Ramos (cell line): ENCODE measurements at regions not wholly inside any gene's neighbourhood (a gene's known extent, or its start where the extent isn't known, plus 50 kb on each side); places are given as distances from the start of the nearest gene placed in this dataset.
"Not testable (repeated sequence)": the region's sequence is repeated elsewhere in the genome, so short reads cannot be mapped to it uniquely, and the experiment has no call there.

ENCODE experiments used
- in situ Hi-C: fragments of 300-500 bp; cut with MboI; formaldehyde crosslinking; loops from one replicate; pipeline ENCODE4 v1.14.3; 2022; ENCODE audit warnings: low sequenced_read_pairs; ENCODE audit not compliant: unreplicated experiment

- in situ Hi-C loops, result no loop called here
These were observed 281.1 kb upstream of the CXADR start for GRCh38 chr21:17231771-17232170.

DNA sequence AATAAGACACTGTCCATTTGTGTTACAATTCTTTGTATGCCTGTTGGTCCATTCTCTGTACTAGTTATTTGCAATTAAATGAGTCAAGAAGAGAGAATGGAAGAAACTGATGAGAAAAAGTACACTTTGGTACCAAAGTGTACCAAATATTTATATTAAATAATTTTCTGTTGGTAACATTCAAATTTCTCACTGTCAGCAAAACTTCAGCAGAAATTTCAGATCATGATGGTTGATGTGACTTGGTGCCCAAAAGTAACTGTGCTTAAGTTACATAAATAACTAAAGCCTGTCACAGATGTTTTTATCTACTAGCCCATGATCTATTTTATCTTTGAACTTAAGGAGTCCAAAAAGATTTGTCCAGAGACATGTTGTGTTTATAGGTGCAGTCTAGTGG, 274.4 kb upstream of the CXADR start:
- in situ Hi-C loops, result no loop called here

DNA sequence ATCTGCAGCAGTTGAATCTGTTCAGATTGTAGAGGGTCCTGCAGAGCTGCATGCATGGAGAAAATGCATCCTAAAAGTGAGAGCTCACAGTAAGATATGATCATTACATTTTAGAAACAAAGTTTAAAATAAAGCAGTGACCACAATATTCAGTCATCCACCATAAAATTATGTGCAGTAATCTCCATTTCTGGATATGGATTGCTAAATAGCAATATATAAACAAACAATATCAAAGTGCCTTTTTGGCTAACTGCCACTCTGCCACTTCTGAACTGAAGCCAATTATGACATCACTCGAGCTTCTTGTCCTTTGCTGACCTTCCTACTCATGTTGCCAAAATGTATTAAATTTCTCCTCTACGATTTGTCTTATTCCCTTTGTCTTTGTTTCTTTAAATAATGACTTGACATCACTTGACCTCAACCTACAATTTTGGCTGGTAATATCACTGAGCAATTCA, 262.0 kb upstream of the CXADR start:
- in situ Hi-C loops, result no loop called here

- in situ Hi-C loops, result no loop called here
These were observed 255.1 kb upstream of the CXADR start for GRCh38 chr21:17257784-17258183.

DNA sequence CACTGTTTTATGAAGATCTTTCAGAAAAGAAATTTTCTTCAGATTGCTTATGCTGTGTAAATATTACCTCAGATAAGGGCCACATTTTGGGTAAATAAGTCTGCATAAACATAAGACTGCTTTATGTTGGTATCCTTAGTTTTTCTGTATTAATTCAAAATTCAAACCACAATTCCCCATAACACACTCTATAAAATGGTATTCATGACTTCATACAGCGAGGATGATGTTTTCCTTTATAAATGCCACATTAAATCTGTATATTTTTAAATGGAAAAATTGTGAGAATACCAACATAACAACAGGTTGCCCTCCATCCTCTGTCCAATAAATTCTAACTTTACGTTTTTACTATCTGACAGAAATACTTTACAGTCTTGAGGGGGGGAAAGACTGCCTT, 248.7 kb upstream of the CXADR start:
- in situ Hi-C loops, result no loop called here

DNA sequence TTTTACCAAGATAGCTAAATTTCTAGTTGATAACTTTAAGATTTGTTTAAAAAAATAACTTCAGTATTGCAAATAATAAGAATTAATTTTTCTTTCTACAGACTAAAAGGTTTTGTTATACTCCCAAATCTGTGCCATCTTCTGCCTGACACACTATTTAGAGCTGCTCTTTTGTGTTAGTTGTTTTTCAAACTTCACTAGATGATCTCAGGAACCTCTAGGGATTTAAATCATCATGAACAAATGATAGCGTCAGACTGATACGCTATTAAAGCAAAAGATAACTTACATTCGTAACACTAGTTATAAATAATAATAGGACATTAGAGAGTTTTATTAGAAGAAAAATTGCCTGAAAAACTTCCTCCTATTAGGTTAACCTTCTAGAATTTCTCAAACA, 243.1 kb upstream of the CXADR start:
- in situ Hi-C loops, result no loop called here

DNA sequence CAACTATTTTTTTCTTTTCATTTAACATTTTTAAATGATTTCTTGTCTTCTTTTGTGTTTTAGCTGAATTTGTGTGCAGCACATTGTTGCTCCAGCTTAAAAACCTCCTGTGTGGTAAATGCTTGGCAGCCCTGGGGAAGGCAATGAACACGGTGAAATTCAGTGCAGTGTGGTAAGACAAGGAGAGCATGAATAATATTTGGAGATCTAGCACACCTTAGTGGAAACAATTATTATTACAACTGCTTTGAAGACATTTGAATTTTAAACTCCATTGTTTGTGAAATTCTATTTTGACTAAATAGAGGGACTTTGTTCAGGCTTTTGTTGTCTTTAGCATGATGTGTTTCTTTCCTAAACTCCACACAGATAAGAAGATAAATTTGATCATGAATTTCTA, 242.6 kb upstream of the CXADR start:
- in situ Hi-C loops, result no loop called here

DNA sequence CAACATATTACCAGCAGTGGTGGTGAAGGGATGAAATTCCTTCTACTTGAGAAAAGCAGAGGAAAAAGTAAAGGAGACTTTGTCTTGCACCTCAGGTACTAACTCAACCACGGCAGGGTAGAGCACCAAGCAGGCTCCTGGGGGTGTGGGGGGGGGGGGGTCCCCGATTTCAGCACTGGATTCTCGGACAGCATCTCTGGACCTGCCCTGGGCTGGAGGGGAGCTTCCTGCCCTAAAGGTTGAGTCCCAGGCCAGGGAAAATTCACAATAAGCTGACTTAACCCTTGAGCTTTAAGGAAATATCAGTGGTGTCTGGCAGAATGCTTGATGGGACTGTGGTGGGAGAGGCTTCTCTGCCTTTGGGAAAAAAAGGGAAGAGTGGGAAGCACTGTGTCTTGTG, 233.2 kb upstream of the CXADR start:
- in situ Hi-C loops, result no loop called here

DNA sequence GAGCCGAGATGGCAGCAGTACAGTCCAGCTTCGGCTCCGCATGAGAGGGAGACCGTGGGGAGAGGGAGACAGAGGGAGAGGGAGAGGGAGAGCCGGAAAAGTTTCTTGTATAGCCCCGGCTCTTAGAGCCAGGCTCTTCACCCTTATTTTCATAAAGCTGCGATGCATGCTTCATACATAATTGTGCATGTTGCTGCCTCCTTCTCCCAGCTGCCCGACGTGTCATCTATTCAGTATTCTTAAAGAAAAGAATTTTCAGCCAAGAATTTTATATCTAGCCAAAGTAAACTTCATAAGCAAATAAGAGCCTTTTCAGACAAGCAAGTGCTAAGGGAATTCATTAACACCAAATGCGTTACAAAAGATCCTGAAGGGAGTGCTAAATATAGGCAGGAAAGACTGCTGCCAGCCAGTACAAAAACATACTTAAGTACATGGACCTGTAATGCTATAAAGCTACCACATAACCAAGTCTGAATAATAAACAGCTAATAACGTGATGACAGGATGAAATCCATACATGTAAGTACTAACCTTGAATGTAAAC, 219.8 kb upstream of the CXADR start:
- in situ Hi-C loops, result not testable (repeated sequence)

DNA sequence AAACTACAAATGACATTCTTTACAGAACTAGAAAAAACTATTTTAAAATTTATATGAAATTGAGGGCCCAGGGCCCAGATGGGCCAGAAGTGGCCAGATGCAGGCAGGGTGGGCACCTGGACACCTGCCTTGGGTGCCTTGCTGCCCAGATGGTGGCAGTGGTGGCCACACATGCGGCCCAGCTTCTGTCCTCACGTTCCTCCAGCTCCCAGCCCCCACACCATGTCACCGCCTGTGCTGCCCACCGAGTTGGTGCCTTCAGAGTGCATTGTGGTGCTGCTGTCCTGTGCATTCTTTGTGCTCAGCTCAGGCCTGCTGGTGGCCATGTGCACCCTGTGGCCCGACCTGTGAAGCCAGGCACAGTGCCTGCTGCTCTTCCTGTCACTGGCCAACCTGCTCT, 216.8 kb upstream of the CXADR start:
- in situ Hi-C loops, result no loop called here

DNA sequence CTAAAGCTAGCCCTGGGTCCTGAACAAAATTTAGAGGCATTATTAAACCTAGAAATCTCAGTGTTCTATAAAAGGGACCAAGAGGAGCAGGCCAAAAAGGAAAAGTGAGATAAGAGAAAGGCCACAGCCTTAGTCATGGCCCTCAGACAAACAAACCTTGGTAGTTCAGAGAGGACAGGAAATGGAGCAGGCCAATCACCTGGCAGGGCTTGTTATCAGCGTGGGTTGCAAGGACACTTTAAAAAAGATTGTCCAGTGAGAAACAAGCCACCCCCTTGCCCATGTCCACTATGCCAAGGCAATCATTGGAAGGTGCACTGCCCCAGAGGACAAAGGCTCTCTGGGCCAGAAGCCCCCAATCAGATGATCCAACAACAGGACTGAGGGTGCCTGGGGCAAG, 213.3 kb upstream of the CXADR start:
- in situ Hi-C loops, result not testable (repeated sequence)

DNA sequence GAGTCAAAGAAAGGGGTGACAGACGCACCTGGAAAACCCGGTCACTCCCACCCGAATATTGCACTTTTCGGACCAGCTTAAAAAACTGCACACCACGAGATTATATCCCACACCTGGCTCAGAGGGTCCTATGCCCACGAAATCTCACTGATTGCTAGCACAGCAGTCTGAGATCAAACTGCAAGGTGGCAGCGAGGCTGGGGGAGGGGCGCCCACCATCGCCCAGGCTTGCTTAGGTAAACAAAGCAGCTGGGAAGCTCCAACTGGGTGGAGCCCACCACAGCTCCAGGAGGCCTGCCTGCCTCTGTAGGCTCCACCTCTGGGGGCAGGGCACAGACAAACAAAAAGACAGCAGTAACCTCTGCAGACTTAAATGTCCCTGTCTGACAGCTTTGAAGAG, 185.1 kb upstream of the CXADR start:
- in situ Hi-C loops, result not testable (repeated sequence)

- in situ Hi-C loops, result no loop called here
These were observed 178.4 kb upstream of the CXADR start for GRCh38 chr21:17334484-17334883.

GRCh38 chr21:17340081-17340480, 172.8 kb upstream of the CXADR start:
- in situ Hi-C loops, result no loop called here

- in situ Hi-C loops, result no loop called here
These were observed 169.8 kb upstream of the CXADR start for GRCh38 chr21:17343055-17343454.

DNA sequence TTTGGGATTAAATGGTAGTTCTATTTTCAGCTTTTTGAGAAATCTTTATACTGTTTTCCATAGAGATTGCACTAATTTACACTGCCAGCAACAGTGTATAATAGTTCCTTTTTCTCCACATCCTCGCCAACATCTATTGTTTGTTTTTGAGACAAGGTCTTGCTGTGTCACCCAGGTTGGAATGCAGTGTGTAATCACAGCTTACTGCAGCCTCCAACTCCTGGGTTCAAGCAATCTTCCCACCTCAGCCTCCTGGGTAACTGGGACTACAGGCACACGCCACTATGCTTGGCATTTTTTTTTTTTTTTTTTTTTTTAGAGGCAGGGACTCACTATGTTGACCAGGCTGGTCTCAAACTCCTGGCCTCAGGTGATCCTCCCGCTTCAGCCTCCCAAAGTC, 164.5 kb upstream of the CXADR start:
- in situ Hi-C loops, result no loop called here

GRCh38 chr21:17348849-17349248, 164.0 kb upstream of the CXADR start:
- in situ Hi-C loops, result no loop called here

DNA sequence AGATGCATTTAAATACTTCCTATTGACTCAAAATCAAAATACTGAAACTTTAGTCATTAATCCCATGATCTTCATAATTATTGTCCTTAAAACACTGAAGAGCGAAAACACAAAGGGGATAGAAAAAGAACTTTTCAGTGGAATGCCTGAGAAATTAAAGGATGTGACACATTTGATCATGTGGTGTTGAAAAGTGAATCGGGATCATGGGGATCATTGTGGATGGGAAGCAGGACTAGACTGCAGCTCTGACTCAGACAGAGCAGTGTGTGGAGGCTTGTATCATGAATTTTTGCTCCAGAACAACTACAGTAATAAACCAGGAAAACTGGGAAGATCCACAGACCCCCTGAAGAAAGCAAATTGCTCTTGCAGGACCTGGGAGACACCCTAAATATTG, 161.1 kb upstream of the CXADR start:
- in situ Hi-C loops, result no loop called here

DNA sequence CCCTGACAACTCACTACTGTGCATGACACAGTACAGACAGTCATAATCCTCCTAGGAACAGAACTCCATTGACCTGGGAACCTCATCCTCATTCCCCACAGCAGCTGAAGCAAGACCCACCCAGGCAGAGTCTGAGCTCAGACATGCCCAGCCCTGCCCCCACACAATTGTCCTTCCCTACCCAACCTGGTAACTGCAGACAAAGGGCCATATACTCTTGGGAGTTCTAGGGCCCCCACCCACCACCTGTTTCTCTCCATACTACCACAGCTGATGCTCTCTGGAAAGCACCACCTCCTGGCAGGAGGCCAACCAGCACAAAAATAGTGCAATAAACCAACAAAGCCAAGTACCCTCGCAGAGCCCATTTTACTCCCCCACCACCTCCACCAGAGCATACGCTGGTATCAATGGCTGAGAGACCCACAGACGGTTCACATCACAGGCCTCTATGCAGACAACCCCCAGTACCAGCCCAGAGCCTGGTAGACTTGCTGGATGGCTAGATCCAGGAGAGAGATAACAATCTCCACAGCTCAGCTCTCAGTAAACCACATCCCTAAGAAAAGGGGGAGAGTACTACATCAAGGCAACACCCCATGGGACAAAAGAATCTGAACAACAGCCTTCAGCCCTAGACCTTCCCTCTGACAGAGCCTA, 159.7 kb upstream of the CXADR start:
- in situ Hi-C loops, result no loop called here

DNA sequence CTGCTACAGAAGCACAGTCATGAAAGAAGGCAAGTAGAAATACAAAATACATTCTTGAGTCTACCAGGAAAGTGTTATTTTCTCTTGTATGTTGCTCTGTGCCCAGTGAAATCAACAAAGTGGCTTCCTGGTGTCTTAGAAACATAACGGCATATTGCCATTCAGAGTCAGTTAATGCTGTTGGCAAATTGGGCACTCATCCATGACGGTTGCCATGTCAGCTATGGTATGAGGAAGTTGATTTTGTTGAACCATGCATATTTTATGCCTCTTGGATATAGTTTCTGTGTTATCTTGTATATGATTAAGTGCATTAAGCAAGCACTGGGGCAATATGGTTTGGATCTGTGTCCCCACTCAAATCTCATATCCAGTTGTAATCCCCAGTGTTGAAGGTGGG, 153.1 kb upstream of the CXADR start:
- in situ Hi-C loops, result no loop called here

DNA sequence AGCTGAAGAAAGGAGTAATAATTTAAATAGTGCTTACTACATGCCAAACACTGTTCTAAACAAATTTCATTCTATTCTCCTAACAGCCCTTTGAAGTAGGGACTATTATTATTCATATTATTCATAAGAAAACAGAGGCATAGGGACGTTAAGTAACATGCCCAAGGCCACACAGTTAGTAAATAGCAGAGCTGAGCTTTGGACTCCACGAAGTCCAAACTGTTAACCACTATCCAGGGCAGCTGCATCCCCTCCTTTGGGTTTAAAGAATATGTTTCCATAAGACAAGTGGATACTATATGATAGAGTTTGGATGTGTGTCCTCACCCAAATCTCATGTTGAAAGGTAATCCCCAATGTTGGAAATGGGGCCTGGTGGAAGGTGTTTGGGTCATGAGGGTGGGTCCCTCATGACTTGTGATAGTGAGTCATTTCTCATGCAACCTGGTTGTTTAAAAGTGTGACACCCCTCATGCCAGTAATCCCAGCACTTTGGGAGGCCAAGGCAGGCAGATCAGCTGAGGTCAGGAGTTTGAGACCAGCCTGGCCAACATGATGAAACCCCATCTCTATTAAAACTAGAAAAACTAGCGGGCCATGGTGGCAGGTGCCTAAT, 144.0 kb upstream of the CXADR start:
- in situ Hi-C loops, result no loop called here

GRCh38 chr21:17370263-17370662, 142.6 kb upstream of the CXADR start:
- in situ Hi-C loops, result no loop called here
